ENCODE measurements at regions not wholly inside any gene's neighbourhood (a gene's known extent, or its start where the extent isn't known, plus 50 kb on each side); places are given as distances from the start of the nearest gene placed in this dataset.
"Not testable (repeated sequence)": the region's sequence is repeated elsewhere in the genome, so short reads cannot be mapped to it uniquely, and the experiment has no call there.

- no peak overlapping the region for H3K4me3 ChIP-seq
- H3K4me1 ChIP-seq, result no peaks in the 10 kb centered on the region
- no peak for DNase-seq
- peaks cover 0 to 30% of the 10 kb centered on the region in 2 donors for H3K9me3 ChIP-seq
- ATAC-seq, result no peak
- no peaks in the 10 kb centered on the region for H3K27me3 ChIP-seq
- no peaks in the 10 kb centered on the region for H3K36me3 ChIP-seq
- TF ChIP-seq CTCF (IDR thresholded peaks at IDR 0.05), result no peak
- no peak overlapping the region for H3K27ac ChIP-seq
- intact Hi-C loops (cut with DNase I), result no loop called here
These were observed 131.4 kb upstream of the RNF32 start for GRCh38 chr7:156509216-156509615.

GRCh38 chr7:156505876-156506275, 134.7 kb upstream of the RNF32 start:
- no peaks in the 10 kb centered on the region for H3K36me3 ChIP-seq

GRCh38 chr7:156504687-156505545, 135.7 kb upstream of the RNF32 start:
- ATAC-seq, result no peak
- H3K4me3 ChIP-seq, result no peak overlapping the region
- H3K36me3 ChIP-seq, result no peaks in the 10 kb centered on the region
- H3K27ac ChIP-seq, result no peak overlapping the region
- H3K4me1 ChIP-seq, result no peaks in the 10 kb centered on the region
- peak in 1 of 4 donors; percentile 69 for DNase-seq
- TF ChIP-seq CTCF (IDR thresholded peaks at IDR 0.05), result no peak
- intact Hi-C loops (cut with DNase I), result no loop called here
- H3K27me3 ChIP-seq, result no peaks in the 10 kb centered on the region
- H3K9me3 ChIP-seq, result peaks cover 0 to 13% of the 10 kb centered on the region in 2 donors

More at GRCh38 chr7:156505876-156506275, 134.7 kb upstream of the RNF32 start:
- H3K4me1 ChIP-seq, result no peaks in the 10 kb centered on the region
- TF ChIP-seq CTCF (IDR thresholded peaks at IDR 0.05), result no peak
- intact Hi-C loops (cut with DNase I), result no loop called here
- ATAC-seq, result no peak
- H3K9me3 ChIP-seq, result peaks cover 0 to 21% of the 10 kb centered on the region in 2 donors
- no peak overlapping the region for H3K4me3 ChIP-seq
- H3K27ac ChIP-seq, result no peak overlapping the region
- no peaks in the 10 kb centered on the region for H3K27me3 ChIP-seq
- no peak for DNase-seq

- intact Hi-C loops (cut with DNase I), result no loop called here
- no peak for TF ChIP-seq CTCF (IDR thresholded peaks at IDR 0.05)
- Histone ChIP-seq H3K9me3 (peaks cover 0 to 9% of the 10 kb centered on the region in 2 donors), H3K36me3 (no peaks in the 10 kb centered on the region), H3K4me3 (no peak overlapping the region), H3K27ac (no peak overlapping the region), H3K27me3 (no peaks in the 10 kb centered on the region), H3K4me1 (no peaks in the 10 kb centered on the region)
- DNase-seq (no peak), ATAC-seq (no peak)
These were observed 136.6 kb upstream of the RNF32 start for GRCh38 chr7:156504006-156504405.

GRCh38 chr7:156503196-156503595, 137.4 kb upstream of the RNF32 start:
- DNase-seq (no peak), ATAC-seq (no peak)
- no peak overlapping the region for H3K4me3 ChIP-seq
- peaks cover 0 to 4% of the 10 kb centered on the region in 2 donors for H3K9me3 ChIP-seq
- no peaks in the 10 kb centered on the region for H3K36me3 ChIP-seq
- TF ChIP-seq CTCF (IDR thresholded peaks at IDR 0.05), result no peak
- H3K27ac ChIP-seq, result no peak overlapping the region
- intact Hi-C loops (cut with DNase I), result no loop called here
- no peaks in the 10 kb centered on the region for H3K27me3 ChIP-seq
- H3K4me1 ChIP-seq, result no peaks in the 10 kb centered on the region

- H3K36me3 ChIP-seq; H3K4me3 ChIP-seq; H3K9me3 ChIP-seq; DNase-seq; H3K27me3 ChIP-seq; intact Hi-C loops (cut with DNase I); H3K27ac ChIP-seq; ATAC-seq; H3K4me1 ChIP-seq: not testable (repeated sequence)
These were observed 138.8 kb upstream of the RNF32 start for GRCh38 chr7:156501815-156502214.

Data from left lung (tissue), 4 donors.